ENCODE measurements at regions not wholly inside any gene's neighbourhood (a gene's known extent, or its start where the extent isn't known, plus 50 kb on each side); places are given as distances from the start of the nearest gene placed in this dataset.

GRCh38 chr16:17776465-17776864 is 305.7 kb upstream of the XYLT1 start:
- TF ChIP-seq CTCF (CRISPR knock-in tag; IDR thresholded peaks at IDR 0.05) (no peak), NBN (conservative IDR thresholded peaks at IDR 0.05) (no peak), POLR2A (IDR thresholded peaks at IDR 0.05; ENCODE audit: insufficient read depth in 1 of 2, low read depth in 2 of 2, low read length in 2 of 2) (no peak), PHF20 (CRISPR knock-in tag; IDR thresholded peaks at IDR 0.05) (no peak)

Measured in HepG2 (cell line).